ENCODE measurements at regions not wholly inside any gene's neighbourhood (a gene's known extent, or its start where the extent isn't known, plus 50 kb on each side); places are given as distances from the start of the nearest gene placed in this dataset.

GRCh38 chr18:73848656-73849055 is 299.0 kb downstream of the FBXO15 start:
- no peak for DNase-seq

GRCh38 chr18:73843455-73843854 is 304.2 kb downstream of the FBXO15 start:
- no peak for DNase-seq

GRCh38 chr18:73842795-73843394 is 304.7 kb downstream of the FBXO15 start:
- peak; percentile 35 for DNase-seq

DNA sequence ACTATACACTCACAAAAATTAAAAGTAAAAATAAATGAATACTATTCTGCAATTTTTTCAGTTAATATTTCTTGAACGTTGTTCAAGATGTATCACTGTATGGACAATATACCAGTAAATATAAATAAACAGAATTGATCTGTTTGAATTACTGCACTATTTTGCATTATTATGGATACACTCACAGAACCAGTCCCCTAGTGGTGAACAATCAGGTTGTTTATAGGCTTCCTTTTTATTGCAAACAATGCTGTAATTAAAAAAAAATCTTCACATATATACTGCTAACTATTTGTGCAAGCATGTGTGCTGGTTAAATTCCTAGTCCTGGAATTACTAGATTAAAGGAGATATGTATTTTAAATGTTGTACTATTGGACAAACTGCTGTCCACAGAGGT is 306.0 kb downstream of the FBXO15 start:
- no peak for DNase-seq

DNA sequence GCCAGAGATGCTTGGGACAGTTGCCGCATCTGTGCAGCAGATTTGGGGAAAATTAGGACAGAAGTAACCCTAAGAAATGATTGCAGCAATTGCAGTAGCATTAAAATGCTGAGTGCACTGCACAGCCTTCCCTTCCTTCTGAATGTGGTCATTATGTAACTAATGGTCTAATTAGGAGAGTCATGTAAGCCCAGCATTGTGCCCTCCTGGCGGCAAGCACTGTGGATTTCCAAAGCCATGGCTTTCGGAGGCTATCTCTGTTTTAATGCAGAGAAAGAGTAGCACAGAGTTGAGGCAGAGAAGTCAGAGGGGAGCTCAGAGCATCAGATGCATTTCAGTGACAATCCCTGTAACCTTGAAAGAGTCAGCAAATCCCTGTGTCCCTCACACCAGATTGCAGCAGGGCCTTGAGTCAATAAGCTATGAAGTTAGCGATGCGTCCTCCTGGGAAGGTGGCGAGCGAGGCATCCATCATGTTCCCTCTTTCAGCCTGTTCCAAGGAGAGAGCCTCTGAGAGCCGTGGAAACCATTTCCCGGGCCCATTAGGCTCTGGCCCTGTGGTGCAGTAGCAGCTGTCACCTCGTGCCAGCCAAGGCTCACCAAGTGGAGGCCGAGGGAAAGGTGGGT is 307.2 kb downstream of the FBXO15 start:
- no peak for DNase-seq

DNA sequence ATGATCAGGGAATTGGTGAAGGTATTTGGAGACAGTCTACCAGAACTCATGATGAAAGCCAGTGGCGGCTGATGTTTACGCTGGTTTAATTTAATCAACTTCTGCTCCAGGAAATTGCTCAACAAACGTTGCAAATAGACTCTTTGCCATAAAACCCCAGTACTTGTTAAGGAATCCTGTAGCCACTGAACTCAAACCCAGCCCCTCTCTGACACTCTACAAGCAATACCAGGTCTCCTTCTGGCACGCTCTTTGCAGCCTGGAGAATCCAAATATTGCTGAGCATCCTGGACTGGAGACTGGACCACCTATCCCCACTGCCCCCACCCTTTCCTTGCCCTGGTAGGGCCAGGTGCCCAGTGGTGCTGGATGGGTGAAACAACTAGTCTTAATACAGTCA is 308.2 kb downstream of the FBXO15 start:
- no peak for DNase-seq

DNA sequence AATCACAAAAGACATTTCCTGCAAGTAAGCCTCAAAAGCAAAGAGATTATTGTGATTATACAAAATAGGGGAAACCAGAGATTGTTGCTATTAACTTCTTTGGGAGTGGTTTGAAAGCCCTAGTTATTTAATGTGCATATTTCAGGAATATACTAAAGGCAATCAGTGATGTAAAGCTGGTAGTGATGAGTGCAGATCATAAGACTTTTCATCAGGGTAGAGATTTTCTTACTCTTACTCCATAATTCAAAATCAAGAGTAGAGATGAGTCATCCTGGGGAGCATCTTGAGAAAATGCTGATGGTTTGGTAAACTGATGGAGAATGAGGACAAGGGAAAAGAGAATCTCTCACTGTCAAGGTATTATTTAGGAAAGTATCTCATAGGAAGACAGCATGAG is 309.5 kb downstream of the FBXO15 start:
- DNase-seq, result no peak

DNA sequence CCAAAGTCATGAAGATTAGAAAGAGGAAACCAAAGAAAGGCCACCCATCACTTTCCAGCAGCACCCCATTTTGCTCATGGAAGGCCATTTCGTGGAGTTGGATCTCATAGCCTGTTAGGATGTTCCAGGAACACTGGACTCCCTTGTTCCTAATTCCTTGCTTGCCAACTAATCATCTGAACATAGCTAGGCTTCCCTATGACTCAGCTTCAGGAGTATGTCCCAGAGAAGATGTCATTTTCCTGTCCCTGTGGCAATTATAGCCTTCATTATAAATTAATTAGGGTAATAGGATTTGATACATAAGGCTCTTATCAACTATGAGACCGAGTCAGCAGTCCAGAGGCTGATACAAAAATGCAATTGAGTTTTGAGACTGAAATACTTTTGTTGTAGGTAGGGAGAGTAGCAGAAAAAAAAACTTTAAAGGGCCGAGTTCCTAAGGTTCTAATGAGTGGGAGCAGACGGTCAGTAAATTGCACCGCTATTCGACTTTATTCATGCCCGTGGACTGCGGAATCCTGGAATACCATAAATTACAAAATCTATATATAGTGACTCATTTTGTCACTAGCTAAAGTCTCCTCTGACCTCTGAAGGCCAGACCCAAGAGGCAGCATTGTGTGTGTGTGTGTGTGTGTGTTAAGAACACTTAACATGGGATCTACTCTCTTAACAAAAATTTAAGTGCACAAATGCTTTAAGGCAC is 311.8 kb downstream of the FBXO15 start:
- DNase-seq, result no peak

DNA sequence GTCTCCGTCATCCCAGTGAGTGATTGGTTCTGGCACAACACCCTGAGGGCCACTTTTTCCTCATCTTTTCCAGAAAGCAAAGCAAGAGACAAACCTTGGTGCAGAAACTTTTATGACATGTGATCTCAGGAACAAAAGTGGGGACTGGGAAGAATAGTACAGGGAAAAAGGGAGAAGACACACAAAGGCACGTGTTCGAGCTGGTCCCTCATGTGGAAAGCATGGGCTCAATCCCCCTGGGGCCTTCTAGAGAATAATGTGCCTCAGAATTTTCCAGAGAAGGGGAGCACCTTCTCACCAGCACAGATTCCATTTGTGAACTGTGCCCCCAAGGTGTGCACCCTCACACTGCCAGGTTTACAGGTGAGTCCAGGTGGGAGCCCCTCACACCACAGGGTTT is 312.6 kb downstream of the FBXO15 start:
- no peak for DNase-seq

DNA sequence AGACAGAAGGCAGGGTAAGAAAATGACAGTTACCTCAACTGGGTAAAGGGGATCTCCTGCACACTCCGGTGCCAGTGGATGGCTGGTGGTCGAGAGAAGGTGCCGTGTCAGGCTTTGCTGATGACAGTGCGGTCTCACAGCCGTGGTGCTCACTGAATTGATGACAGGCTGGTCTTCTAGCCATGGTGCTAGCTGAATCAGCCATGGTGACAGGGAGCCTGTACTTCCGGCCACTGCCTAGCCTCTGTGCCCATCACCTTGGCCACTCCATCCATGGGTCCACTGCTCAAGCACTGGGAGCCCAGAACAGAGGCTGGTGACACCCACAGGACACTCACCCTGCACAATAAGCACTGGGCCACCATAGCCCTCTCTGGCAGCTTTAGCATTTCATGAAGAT is 315.9 kb downstream of the FBXO15 start:
- no peak for DNase-seq

GRCh38 chr18:73829146-73829545 is 318.5 kb downstream of the FBXO15 start:
- no peak for DNase-seq

GRCh38 chr18:73827801-73828200 is 319.8 kb downstream of the FBXO15 start:
- no peak for DNase-seq

- no peak for DNase-seq
Observed at GRCh38 chr18:73826098-73826497, 321.5 kb downstream of the FBXO15 start.

GRCh38 chr18:73824671-73825070 is 323.0 kb downstream of the FBXO15 start:
- DNase-seq, result no peak

GRCh38 chr18:73812423-73812822 is 335.2 kb downstream of the FBXO15 start:
- no peak for DNase-seq

DNA sequence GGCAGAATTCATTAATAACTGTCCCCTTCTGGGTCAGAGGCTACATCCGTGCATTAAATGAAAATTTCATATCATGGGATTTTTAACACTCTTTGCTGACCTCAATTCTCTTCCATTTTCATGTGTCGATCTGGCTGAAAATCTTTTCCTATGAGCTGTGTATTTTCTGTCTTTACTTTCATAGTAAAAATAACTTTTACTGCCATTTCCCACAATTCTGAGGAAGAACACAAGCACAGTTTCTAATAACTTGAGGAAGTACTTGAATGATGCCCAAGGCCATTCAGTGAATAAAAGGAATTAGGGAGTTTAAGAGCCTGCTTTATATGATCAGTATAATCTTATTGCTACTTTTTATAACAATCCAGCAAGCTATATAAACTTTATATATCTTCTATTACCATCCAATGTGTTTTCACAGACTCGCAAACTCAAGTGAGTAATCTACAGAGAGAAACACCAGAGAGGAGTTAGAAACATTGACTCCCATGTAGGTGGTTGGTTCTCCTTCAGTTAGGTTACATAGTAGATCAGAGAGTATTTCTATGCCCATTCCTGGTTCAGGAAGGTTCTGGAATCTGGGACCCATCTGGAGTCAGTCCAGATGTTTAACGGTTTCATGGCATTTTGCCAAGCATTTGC is 340.0 kb downstream of the FBXO15 start:
- DNase-seq, result no peak

GRCh38 chr18:73805991-73806390 is 341.6 kb downstream of the FBXO15 start:
- DNase-seq, result no peak

DNA sequence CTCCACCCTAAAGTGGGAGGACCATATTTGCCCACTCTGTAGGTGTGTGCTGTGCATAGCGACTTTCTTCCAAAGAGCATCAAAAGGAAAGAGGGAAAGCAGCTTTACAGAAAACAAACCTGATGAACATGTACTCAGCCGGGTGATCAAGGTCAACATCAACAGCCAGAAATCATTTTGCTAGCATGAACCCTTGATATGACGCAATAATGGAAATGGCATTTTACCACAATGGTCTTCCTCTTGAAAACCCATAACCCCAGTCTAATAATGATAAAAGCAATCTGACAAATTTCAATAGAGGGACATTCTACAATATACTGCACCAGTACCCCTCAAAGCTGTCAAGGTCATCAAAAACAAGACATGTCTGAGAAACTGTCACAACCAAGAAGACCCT is 350.2 kb downstream of the FBXO15 start:
- DNase-seq, result no peak

DNA sequence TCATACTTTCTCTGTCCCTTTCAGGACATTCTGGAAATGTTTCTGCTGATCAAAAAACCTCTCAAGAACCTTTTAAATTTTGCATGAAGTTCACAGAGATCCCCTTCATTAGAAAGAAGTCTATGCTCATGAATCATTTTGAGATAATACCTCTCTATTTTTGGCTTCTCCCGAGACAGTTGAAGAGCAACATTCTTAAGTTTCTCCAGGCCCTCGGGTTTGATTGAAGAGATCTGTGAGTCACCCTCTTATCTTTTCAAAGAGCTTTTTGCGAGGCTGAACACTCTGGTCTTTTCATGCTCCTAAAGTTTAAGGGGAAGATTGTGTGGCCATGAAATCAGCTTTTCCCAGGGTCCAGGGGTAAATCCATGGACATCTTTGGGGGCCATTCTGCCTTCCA is 354.2 kb downstream of the FBXO15 start:
- DNase-seq, result no peak

DNA sequence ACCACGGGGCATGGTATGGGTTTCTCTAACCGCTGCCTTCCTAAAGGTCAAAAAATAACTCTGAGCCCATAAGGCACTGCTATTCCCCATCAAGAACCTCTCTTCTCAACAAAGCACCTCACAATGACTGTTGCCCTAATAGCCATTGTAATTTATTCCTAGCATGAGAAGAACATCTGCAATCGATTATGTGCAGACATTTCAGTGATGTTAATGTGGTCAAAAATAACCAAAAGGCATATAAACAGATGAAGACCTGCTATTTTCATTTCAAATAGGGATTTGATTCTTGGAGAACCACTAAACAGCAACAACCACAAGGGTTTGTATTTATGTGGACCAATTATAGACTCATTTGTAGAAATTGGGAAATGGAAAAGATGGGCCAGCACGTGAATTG is 356.6 kb downstream of the FBXO15 start:
- DNase-seq, result no peak

DNA sequence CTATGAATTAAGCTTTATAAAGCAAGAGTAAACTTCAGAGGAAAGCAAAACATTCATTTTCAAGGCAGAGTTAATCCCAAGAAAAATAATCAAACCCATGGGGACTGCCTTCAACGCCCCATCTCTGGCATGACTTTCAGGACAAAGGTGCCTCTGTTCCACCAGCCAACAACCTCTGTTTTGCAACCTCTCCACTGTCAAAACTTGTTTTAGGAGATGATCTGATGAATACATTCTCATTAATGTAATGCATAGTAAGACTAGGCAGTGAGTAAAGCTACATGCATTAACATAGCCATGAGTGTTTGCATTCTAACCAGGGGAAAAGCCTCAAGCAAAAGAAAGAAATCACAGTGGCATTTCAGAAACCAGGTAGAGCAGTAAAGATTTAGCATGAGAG is 357.0 kb downstream of the FBXO15 start:
- no peak for DNase-seq

DNA sequence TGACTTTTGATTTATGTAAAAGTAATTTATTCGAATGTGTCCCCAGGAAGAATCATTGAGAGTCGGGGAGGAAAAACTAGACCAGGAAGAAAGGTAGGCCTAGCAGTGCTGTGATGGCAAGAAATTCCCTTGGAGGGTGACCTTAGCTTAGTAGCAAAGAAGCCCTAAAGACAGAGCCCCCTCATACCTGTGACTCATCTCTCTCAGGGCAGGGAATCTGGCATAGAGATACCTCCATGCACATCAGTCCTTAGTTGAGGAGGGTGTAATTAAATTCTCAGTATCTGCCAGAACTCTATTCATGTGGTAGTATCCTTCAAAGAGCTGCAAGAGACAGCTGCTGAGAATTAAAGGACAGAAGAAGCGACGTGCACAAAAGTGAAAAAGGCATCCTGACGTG is 360.3 kb downstream of the FBXO15 start:
- no peak for DNase-seq

DNA sequence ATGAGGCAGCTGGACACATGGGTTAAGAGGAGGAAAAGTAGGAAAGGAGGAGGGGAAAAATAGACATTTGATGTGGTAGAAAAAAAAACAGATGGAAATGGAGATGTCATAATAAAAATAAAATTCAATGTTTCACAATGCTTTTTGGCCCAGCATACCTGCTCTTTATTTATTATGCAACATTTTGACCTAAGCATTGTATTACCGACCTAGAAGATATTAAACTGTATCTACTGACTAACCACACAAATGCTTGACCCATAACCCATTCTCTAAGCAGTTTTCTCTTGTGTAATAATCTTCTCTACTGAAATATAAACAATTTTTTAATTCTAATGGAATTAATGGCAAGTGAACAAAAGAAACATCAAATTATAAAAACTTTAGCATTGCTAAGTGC is 362.3 kb downstream of the FBXO15 start:
- no peak for DNase-seq

DNA sequence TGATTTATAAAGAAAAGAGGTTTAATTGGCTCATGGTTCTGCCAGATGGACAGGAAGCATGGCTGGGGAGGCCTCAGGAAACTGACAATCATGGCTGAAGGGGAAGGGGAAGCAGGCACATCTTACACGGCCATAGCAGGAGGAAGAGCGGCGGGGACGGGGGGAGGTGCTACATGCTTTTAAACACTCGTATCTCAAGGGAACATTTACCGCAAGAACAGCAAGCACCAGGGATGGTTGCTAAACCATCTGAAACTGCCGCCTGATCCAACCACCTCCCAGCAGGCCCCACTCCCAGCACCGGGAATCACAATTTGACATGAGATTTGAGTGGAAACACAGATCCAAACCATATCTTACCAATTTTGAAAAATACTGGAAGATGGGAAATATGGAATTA is 362.8 kb downstream of the FBXO15 start:
- DNase-seq, result no peak

All from right hindlimb (tissue), 1 donor.